ENCODE measurements at regions not wholly inside any gene's neighbourhood (a gene's known extent, or its start where the extent isn't known, plus 50 kb on each side); places are given as distances from the start of the nearest gene placed in this dataset.

GRCh38 chr3:186477033-186477432 lies 67.1 kb downstream of the CRYGS start:
- Histone ChIP-seq H3K27ac (replicated peaks) (no peak overlapping the region), H3K4me1 (peaks cover 7% of the 10 kb centered on the region), H3K9me3 (replicated peaks) (no peaks in the 10 kb centered on the region), H3K36me3 (no peaks in the 10 kb centered on the region), H3K27me3 (ENCODE audit: low read depth) (no peaks in the 10 kb centered on the region), H3K4me3 (no peak overlapping the region)
- intact Hi-C loops (cut with micrococcal nuclease) = no loop called here
- TF ChIP-seq CTCF (IDR thresholded peaks at IDR 0.05; ENCODE audit: borderline replicate concordance) = no peak
- no peak for DNase-seq

GRCh38 chr3:186476541-186476940 lies 67.6 kb downstream of the CRYGS start:
- TF ChIP-seq CTCF (IDR thresholded peaks at IDR 0.05; ENCODE audit: borderline replicate concordance) = no peak
- intact Hi-C loops (cut with micrococcal nuclease) = no loop called here
- Histone ChIP-seq H3K4me1 (peaks cover 7% of the 10 kb centered on the region), H3K9me3 (replicated peaks) (no peaks in the 10 kb centered on the region), H3K27me3 (ENCODE audit: low read depth) (no peaks in the 10 kb centered on the region), H3K4me3 (no peak overlapping the region), H3K27ac (replicated peaks) (no peak overlapping the region), H3K36me3 (no peaks in the 10 kb centered on the region)
- no peak for DNase-seq

- Histone ChIP-seq H3K27me3 (ENCODE audit: low read depth) (no peaks in the 10 kb centered on the region), H3K36me3 (no peaks in the 10 kb centered on the region), H3K4me1 (peaks cover 7% of the 10 kb centered on the region), H3K27ac (replicated peaks) (peak overlapping the region; percentile 21), H3K4me3 (no peak overlapping the region), H3K9me3 (replicated peaks) (no peaks in the 10 kb centered on the region)
- TF ChIP-seq CTCF (IDR thresholded peaks at IDR 0.05; ENCODE audit: borderline replicate concordance) = no peak
- intact Hi-C loops (cut with micrococcal nuclease) = no loop called here
- no peak for DNase-seq
Observed at GRCh38 chr3:186476044-186476468, 68.1 kb downstream of the CRYGS start.

GRCh38 chr3:186473166-186473565 lies 71.0 kb downstream of the CRYGS start:
- no peaks in the 10 kb centered on the region for H3K36me3 ChIP-seq
- intact Hi-C loops (cut with micrococcal nuclease) = no loop called here
- H3K27ac ChIP-seq (replicated peaks) = no peak overlapping the region
- no peak overlapping the region for H3K4me3 ChIP-seq
- no peaks in the 10 kb centered on the region for H3K9me3 ChIP-seq (replicated peaks)
- H3K27me3 ChIP-seq (ENCODE audit: low read depth) = no peaks in the 10 kb centered on the region
- H3K4me1 ChIP-seq = peaks cover 7% of the 10 kb centered on the region
- TF ChIP-seq CTCF (IDR thresholded peaks at IDR 0.05; ENCODE audit: borderline replicate concordance) = no peak
- no peak for DNase-seq

GRCh38 chr3:186472456-186473008 lies 71.6 kb downstream of the CRYGS start:
- Histone ChIP-seq H3K4me1 (peaks cover 7% of the 10 kb centered on the region), H3K27ac (replicated peaks) (no peak overlapping the region), H3K4me3 (no peak overlapping the region), H3K36me3 (no peaks in the 10 kb centered on the region), H3K9me3 (replicated peaks) (no peaks in the 10 kb centered on the region), H3K27me3 (ENCODE audit: low read depth) (no peaks in the 10 kb centered on the region)
- no peak for DNase-seq
- TF ChIP-seq CTCF (IDR thresholded peaks at IDR 0.05; ENCODE audit: borderline replicate concordance) = no peak
- intact Hi-C loops (cut with micrococcal nuclease) = no loop called here

Data from left ventricle myocardium inferior (tissue), 1 donor.